GM18526 (cell line): ENCODE measurements at regions not wholly inside any gene's neighbourhood (a gene's known extent, or its start where the extent isn't known, plus 50 kb on each side); places are given as distances from the start of the nearest gene placed in this dataset.

Source experiments
- POLR2A ChIP-seq: IDR thresholded peaks from 3 replicates; pipeline ENCODE4 v1.6.1; 2011; ENCODE audit not compliant: insufficient read length; ENCODE audit errors: extremely low read depth

DNA sequence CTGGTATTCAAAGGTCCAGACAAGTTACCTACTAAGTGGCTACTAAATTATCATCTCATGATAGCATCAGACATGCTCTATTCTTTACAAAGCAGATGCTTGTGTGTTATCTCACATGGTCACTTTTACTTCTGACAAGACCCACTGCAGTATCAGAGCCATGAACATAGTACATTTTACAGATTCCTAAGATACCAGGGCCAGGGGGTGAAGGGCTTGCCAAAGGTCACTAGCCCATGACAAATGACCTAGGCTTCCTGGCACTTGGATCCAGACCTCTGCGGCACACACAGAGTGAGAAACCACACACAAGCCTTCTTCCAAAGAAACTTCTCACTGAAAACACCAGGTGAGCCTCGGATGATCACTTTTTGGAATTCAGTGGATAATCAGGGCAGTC lies 446.8 kb downstream of the EIPR1 start:
- no peak for TF ChIP-seq POLR2A

DNA sequence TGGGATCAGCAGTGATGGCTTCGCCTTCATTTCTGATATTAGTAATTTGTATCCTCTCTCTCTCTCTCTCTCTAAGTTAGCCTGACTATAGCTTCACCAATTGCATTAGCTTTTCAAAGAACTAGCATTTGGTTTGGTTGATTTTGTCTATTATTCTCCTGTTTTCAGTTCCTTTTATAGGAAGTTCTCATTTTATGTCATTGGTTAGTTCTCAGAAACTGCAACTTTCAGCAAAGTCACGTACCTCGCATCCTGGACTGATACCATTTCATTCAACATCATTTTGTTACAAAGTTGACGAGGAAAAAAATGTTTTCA lies 450.8 kb downstream of the EIPR1 start:
- TF ChIP-seq POLR2A, result no peak

DNA sequence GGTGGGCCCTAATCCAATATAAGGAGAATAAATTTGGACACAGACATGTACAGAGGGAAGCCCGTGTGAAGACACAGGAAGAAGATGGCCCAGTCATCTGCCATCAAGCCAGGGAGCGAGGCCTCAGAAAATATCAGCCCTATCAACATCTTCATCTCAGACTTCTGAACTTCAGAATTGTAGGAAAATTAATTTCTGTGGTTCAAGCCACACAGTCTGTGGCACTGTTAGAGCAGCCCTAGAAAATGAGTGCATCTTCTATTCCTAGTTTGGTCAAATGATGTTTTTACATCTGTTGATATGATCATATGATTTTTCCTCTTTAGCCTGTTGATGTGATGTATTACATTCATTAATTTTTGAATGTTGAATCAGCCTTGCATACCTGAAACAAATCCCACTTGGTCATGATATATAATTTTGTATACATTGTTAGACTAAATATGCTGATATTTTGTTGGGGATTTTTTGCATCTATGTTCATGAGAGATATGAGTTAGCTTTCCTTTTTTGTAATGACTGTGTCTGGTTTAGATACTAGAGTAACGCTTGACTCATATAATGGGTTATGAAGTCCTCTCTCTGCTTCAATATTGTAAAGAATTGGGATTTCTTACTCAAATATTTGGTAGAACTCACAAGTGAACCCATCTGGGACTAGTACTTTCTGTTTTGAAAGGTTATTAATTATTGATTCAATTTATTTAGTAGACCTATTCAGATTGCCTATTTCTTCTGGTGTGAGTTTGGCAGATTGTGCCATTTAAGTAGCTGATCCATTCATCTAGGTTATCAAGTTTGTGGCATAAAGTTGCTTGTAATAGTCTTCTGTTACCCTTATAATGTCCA lies 451.4 kb downstream of the EIPR1 start:
- no peak for TF ChIP-seq POLR2A

DNA sequence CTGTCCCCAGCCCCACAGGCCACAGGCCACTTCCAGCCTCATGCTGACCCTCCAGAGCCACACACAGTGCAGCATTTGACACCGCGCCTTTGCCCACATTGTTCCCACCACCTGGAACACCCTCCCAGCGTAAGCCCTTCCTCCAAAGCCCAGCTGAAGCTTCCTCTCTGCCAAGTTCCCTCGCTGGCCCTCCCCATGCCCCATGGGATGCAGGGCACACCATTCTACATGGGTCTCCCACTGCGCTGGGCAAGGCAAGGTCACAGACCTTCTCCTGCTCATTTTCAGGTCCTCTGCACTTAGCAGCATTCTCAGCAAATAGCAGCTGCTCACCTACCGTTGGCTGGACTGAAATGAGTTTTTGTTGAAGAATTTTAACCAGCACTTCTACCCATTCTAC lies 455.5 kb downstream of the EIPR1 start:
- TF ChIP-seq POLR2A, result no peak

DNA sequence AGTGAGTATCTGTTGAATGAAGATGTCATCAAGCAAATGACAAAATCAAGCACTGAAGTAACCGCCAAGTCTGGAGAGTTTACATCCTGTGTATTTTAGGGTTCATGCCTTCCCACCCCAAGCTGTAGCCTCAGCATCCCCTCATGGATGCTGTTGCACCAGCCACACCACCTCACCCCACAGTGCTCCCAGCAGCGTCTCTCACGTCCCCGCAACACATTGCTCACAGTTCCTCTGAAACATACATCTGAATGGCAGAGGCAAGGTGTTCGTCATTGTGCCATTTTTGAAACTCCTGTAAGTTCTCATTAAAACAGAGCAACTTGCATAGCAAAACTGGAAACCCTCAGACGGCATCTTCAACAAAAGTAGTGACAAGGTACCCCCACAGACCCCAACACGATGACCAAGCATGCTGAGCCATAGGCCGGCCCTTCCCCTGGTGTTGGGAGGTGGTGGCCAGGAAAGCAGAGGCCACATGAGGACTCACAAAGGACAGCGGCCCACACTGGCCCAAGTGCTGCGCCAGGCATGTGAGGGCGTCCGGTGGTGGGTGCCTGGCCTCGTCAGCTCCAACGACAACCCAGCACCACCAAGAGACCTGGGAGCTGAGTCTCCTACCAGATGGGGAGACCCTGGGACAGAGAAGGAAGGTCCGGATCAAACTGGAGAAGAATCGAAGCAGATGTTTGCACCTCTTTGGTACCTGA lies 456.5 kb downstream of the EIPR1 start:
- no peak for TF ChIP-seq POLR2A

DNA sequence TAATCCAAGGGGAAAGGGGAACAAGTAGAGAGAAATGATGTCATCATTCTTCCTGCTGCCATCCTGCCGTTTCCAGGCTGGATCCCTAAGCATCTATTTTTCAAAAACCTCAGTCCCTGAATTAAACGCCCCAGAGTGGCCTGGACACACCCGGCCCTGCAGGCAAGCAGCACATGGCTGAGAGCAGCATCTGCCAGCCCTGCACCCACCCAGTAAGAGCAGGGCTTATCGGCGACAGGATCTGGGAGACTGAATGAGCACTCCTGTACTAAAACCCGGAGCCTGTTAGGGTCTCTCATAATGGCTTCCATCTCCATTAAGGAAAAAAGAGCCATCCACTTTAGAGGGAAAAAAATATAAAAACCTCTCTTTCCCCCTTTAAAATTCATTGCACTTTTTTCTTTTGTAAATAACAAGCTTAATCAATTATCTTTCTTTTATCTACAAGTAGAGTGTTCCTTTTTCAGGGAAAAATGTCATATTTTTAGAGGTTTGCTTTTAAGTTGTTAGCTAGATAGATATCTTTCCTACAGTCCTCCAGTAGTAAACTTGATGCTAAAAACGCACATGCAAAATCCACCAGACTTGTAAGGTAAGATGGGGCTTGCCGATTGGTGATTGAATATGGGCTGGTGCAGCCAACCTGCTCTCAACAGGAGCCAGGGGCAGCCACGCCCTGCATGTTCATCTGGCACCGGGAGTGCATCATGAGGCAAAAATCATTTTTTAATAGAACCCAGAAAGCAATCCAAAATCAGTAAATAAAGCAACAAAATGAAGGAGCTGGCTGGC lies 457.8 kb downstream of the EIPR1 start:
- no peak for TF ChIP-seq POLR2A

DNA sequence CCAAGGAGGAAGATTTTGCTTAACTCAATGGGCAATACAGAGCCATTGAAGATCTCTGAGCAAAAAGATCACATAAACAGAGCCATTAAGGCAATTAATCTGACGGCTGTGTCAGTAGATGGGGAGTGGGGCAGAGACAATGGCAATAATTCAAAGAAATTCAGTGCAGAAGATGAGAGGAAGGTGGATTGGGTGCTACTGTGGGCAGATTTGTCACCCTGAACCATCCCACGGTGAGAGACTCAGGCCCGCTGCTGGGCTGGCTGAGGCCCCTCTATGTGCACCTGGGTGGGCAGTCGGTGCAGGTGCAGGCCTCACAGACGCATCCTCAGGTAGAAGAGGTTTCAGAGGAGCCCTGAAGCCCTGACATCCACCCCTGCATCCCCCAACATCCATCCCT lies 458.6 kb downstream of the EIPR1 start:
- TF ChIP-seq POLR2A, result no peak

DNA sequence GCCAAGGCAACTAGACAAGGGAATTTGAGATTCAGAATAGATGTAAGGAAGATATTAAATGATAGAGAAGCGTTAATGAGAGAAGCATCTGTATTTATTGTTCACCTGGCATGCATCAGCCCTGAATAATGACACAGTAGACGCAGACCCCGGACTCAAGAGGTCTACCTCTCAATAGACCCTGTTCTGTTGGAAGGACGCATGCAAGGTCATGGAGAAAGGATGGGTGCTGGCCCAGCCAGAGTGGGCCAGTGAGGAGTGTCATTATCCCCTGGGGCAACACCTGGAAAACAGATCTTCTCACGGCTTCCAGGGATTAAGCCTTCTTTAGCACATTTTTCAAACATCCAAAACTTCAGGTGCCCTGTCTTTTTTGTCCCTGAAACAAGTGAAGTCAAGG lies 461.0 kb downstream of the EIPR1 start:
- no peak for TF ChIP-seq POLR2A

DNA sequence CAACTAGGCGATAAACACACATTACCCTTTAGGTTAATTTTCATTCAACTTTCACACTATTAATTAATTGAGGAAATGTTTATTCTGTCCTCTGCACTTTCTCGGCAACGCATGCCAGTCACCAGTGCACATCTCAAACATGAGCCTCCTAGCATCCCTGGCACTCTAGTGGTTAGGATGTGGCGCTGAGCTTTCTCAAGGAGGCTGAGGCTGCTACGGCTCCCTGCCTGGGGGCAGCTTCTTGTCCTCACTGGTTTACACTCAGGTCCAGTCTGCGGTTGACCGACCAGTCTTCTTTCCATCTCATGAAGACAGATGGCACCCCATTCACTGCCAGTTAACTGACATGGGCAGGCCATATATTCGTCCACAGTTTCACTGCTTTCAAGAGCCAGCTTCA lies 463.4 kb downstream of the EIPR1 start:
- TF ChIP-seq POLR2A, result no peak

DNA sequence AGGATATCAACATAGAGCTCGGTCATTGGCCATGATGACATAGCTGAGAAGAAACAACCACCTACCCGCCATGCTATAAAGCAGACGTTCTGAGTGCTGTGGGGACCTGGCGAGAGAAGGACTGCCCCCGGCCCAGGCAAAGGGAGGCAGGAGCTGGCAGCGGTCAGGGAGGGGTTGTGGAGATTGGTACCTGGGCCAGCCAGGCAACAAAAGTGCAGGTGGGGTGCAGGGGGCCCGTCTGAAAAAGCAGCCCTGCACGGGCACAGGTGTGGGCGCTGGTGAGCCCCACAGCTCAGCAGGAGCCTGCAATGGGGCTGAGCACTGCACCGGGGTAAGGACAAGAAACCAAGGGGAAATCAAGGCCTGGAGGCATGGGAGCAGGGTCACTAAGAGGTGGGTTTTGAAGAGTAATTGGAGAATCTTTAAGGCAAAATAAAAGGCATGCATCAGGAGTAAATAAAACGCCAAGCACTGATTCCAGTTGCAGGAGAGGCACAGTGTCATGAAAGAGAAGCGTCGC lies 464.0 kb downstream of the EIPR1 start:
- no peak for TF ChIP-seq POLR2A

DNA sequence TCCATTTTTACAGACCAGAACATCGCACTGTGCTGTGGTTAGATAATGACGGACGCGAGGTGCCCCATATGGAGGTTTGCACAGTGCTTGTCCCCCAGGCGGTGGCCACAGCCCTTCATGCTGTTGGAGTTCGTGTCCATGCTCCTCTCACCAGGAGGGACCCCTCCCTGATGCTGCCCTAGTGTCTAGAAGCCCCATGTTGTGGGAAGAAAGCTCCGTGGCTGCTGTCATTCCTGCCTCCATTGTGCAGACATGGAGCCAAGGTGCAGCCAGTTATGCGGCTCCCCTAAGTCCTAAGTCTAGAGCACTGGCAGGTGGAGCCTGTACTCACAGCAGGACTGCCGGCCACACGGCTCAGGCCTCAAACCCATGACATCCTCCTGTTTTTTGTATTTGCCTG lies 464.9 kb downstream of the EIPR1 start:
- TF ChIP-seq POLR2A, result no peak

DNA sequence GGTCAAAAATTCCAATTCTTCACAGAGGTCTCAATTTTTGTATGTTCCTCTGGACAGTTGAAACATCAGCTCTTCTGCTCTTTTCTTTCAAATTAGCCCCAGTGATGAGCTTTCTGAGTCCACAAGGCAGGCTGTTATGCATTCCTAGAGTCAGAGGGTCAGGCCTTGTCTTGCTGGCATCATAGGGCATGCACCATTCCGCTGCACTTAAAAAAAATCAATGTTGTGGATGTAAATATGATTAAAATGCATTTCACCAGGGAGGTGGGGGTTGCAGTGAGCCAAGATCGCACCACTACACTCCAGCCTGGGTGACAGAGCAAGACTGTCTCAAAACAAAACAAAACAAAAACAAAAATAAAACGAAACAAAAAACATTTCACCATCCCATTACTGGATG lies 465.3 kb downstream of the EIPR1 start:
- no peak for TF ChIP-seq POLR2A

DNA sequence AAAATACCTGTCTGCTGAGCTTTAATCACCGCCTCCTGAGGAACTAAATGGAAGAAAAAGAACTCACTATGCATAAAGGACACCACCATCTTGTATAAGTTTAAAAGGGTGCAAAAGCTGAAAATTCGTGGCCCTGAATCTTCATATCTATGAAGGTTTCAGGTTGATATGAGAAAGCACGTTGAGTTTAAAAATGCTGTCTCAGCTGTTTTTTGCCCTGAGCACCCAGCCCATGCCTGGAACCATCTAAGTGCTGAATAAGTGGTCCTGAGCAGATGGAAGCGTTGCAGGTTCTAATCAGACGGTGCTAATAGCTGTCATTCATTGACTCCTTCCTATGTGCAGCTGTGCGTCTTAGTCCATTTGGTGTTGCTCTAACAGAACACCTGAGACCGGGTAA lies 467.4 kb downstream of the EIPR1 start:
- TF ChIP-seq POLR2A, result no peak

DNA sequence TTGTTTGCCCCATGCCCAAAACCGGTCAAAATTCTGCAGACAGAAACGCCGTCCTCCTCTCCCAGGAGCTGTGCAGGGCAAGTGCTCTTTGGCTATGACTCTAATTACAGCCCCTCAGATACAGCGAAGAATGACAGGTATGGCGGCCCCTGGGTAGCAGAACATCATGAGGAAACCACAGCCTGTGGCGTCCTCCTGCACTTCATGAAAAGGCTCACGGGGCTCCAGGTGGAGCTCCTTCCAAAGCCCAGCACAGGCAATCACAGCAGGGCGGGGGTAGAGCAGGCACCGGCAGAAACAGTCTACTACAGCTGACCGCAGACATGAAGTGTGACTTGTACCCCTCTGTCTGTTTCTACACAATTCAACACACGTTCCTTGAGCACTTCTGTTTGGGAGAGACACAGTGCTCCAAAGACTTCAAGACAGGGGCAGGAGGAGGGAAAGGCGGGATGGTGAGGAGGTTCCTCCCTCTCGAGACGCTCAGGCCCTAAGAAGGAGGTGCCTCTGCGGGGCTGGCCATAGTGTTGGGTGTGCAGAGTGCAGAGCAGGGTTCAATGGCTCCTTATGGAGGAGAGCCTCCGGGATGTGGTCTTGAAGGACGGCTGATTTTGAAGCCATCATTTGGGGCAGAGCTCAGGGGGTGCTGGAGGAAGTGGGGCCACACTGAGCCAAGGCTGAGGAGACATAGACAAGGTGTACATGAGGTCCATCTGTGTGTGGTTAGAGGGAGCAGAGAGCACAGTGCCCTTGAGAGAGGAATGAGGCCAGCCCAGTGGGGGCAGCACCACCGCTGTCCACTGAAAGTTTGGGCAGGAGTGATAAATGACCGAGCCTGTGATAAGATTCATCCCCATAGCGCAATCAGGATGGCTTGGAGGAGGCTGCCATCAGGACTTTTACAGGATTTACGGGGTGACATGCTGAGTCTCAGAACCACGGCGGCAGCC lies 468.3 kb downstream of the EIPR1 start:
- TF ChIP-seq POLR2A, result no peak

DNA sequence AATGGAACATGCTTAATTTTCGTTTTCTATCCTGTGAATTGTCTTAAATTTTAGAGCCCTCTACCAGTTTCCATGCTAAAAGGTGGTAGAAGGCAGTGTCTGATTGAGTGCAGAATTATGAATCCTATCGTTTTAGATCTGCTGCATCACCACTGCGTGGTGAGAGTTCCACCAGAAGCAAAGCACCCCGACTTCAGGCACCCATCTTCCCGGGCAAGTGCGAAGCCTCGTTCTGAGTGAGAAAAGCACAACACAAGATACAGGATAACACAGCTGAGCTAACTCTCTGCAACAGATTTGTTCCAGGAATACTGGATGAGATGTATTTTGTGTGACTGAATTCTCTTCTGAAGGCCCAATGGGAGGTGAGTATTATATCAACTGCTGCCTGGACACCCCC lies 471.5 kb downstream of the EIPR1 start:
- TF ChIP-seq POLR2A, result no peak
